ENCODE measurements at regions not wholly inside any gene's neighbourhood (a gene's known extent, or its start where the extent isn't known, plus 50 kb on each side); places are given as distances from the start of the nearest gene placed in this dataset.
A peak's percentile ranks its signal among the peaks of the same experiment; 100 is the strongest.

DNA sequence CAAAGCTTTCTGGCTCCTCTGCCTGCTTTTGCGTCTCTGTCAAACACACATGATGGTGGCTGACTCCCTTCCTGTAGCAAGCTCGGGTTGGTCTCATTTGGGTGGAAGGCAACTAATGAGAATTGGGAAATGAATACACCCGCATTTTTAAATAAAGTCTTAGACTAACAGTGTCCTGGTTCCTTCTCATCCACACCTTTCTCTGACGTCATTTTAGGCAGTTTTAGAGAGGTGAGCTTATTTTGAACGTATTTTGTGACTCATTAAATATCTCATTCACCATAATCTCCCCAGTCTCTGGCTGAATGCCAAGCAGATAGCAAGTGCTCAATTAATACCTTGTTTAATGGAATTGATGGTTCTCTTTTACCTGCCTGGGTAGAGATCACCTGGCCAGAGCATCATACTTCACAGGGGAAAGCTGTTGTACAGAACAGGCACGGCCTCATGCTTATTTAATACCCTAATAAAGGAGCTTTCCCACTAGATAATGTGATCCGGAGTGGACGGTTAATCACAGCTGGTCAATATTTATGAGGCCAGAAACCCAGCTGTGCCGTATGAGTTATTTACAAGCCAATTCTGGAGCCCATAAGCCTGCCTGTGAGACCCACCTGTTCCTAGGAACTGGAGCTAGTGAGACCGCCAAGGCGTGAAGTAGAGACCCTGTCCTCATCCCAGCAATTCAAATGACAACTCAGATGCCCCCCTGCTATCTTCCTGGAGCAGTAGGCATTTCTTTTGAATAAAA is 149.7 kb upstream of the PROK2 start:
- H3K27me3 Mint-ChIP-seq = peaks cover 2% of the 10 kb centered on the region
- H3K4me1 Mint-ChIP-seq = no peaks in the 10 kb centered on the region
- DNase-seq (no peak), ATAC-seq (ENCODE audit: low read depth in 2 of 2) (no peak)
- no peaks in the 10 kb centered on the region for H3K9me3 ChIP-seq (ENCODE audit: control insufficient read depth in 2 of 2, low read length in 2 of 2)
- H3K4me3 Mint-ChIP-seq = no peak overlapping the region
- H3K4me1 ChIP-seq (ENCODE audit: control insufficient read depth, insufficient read depth, low read length, poor library complexity, severe bottlenecking) = no peaks in the 10 kb centered on the region
- H3K27me3 ChIP-seq (ENCODE audit: control insufficient read depth, insufficient read depth, low read length) = peaks cover 3% of the 10 kb centered on the region
- peaks cover 0 to 2% (median 0%) of the 10 kb centered on the region in 7 donors for H3K9me3 Mint-ChIP-seq
- H3K36me3 ChIP-seq (ENCODE audit: control insufficient read depth, insufficient read depth, low read length) = no peaks in the 10 kb centered on the region
- H3K36me3 Mint-ChIP-seq = no peaks in the 10 kb centered on the region
- H3K4me3 ChIP-seq (ENCODE audit: low read depth, low read length) = no peak overlapping the region
- no peak overlapping the region for H3K27ac Mint-ChIP-seq
- no peak overlapping the region for H3K27ac ChIP-seq (ENCODE audit: insufficient read depth, low read length, poor library complexity, severe bottlenecking)

DNA sequence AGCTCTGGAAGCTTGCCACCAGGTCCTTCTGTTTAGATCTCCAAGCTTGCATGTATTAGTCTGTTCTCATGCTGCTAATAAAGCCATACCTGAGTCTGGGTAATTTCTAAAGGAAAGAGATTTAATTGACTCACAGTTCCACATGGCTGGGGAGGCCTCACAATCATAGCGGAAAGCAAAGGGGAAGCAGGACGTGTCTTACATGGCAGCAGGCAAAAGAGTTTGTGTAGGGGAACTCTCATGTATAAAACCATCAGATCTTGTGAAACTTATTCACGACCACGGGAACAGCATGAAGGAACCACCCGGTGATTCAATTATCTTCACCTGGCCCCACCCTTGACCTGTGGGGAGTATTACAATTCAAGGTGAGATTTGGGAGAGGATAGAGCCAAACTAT is 147.0 kb upstream of the PROK2 start:
- no peaks in the 10 kb centered on the region for H3K9me3 Mint-ChIP-seq
- H3K4me3 Mint-ChIP-seq = no peak overlapping the region
- Histone ChIP-seq H3K9me3 (ENCODE audit: control insufficient read depth in 2 of 2, low read length in 2 of 2) (no peaks in the 10 kb centered on the region), H3K36me3 (ENCODE audit: control insufficient read depth, insufficient read depth, low read length) (no peaks in the 10 kb centered on the region), H3K4me1 (ENCODE audit: control insufficient read depth, insufficient read depth, low read length, poor library complexity, severe bottlenecking) (no peaks in the 10 kb centered on the region), H3K4me3 (ENCODE audit: low read depth, low read length) (no peak overlapping the region), H3K27me3 (ENCODE audit: control insufficient read depth, insufficient read depth, low read length) (peaks cover 3% of the 10 kb centered on the region), H3K27ac (ENCODE audit: insufficient read depth, low read length, poor library complexity, severe bottlenecking) (no peak overlapping the region)
- H3K4me1 Mint-ChIP-seq = no peaks in the 10 kb centered on the region
- peaks cover 4% of the 10 kb centered on the region for H3K27me3 Mint-ChIP-seq
- ATAC-seq (ENCODE audit: low read depth in 2 of 2) (no peak), DNase-seq (no peak)
- no peaks in the 10 kb centered on the region for H3K36me3 Mint-ChIP-seq
- peak overlapping the region in 1 of 3 donors; percentile 74 for H3K27ac Mint-ChIP-seq

GRCh38 chr3:71930056-71930991 is 145.4 kb upstream of the PROK2 start:
- ATAC-seq (ENCODE audit: low read depth in 2 of 2) (no peak), DNase-seq (peak in 2 of 3 donors; percentile 1 to 58)
- H3K36me3 ChIP-seq (ENCODE audit: control insufficient read depth, insufficient read depth, low read length) = no peaks in the 10 kb centered on the region
- no peaks in the 10 kb centered on the region for H3K4me1 ChIP-seq (ENCODE audit: control insufficient read depth, insufficient read depth, low read length, poor library complexity, severe bottlenecking)
- Mint-ChIP-seq H3K27me3 (peaks cover 4% of the 10 kb centered on the region), H3K4me1 (no peaks in the 10 kb centered on the region), H3K4me3 (no peak overlapping the region), H3K36me3 (no peaks in the 10 kb centered on the region), H3K27ac (no peak overlapping the region), H3K9me3 (no peaks in the 10 kb centered on the region)
- peaks cover 3% of the 10 kb centered on the region for H3K27me3 ChIP-seq (ENCODE audit: control insufficient read depth, insufficient read depth, low read length)
- no peak overlapping the region for H3K27ac ChIP-seq (ENCODE audit: insufficient read depth, low read length, poor library complexity, severe bottlenecking)
- no peaks in the 10 kb centered on the region for H3K9me3 ChIP-seq (ENCODE audit: control insufficient read depth in 2 of 2, low read length in 2 of 2)
- H3K4me3 ChIP-seq (ENCODE audit: low read depth, low read length) = no peak overlapping the region

GRCh38 chr3:71928212-71928611 is 143.3 kb upstream of the PROK2 start:
- ATAC-seq (ENCODE audit: low read depth in 2 of 2) = no peak
- Histone ChIP-seq H3K36me3 (ENCODE audit: control insufficient read depth, insufficient read depth, low read length) (no peaks in the 10 kb centered on the region), H3K9me3 (ENCODE audit: control insufficient read depth in 2 of 2, low read length in 2 of 2) (no peaks in the 10 kb centered on the region), H3K4me1 (ENCODE audit: control insufficient read depth, insufficient read depth, low read length, poor library complexity, severe bottlenecking) (no peaks in the 10 kb centered on the region), H3K4me3 (ENCODE audit: low read depth, low read length) (no peak overlapping the region), H3K27me3 (ENCODE audit: control insufficient read depth, insufficient read depth, low read length) (peaks cover 3% of the 10 kb centered on the region), H3K27ac (ENCODE audit: insufficient read depth, low read length, poor library complexity, severe bottlenecking) (no peak overlapping the region)
- H3K9me3 Mint-ChIP-seq = no peaks in the 10 kb centered on the region
- no peak for DNase-seq
- no peak overlapping the region for H3K4me3 Mint-ChIP-seq
- H3K4me1 Mint-ChIP-seq = no peaks in the 10 kb centered on the region
- no peaks in the 10 kb centered on the region for H3K36me3 Mint-ChIP-seq
- peaks cover 4% of the 10 kb centered on the region for H3K27me3 Mint-ChIP-seq
- no peak overlapping the region for H3K27ac Mint-ChIP-seq

- DNase-seq = no peak
- no peak overlapping the region for H3K27ac ChIP-seq (ENCODE audit: insufficient read depth, low read length, poor library complexity, severe bottlenecking)
- H3K9me3 ChIP-seq (ENCODE audit: control insufficient read depth in 2 of 2, low read length in 2 of 2) = no peaks in the 10 kb centered on the region
Measured at GRCh38 chr3:71927505-71928066, 142.6 kb upstream of the PROK2 start.

GRCh38 chr3:71926616-71927015 is 141.7 kb upstream of the PROK2 start:
- Mint-ChIP-seq H3K36me3 (no peaks in the 10 kb centered on the region), H3K4me3 (no peak overlapping the region), H3K27ac (no peak overlapping the region), H3K27me3 (peaks cover 5% of the 10 kb centered on the region), H3K9me3 (no peaks in the 10 kb centered on the region), H3K4me1 (no peaks in the 10 kb centered on the region)
- Histone ChIP-seq H3K36me3 (ENCODE audit: control insufficient read depth, insufficient read depth, low read length) (no peaks in the 10 kb centered on the region), H3K9me3 (ENCODE audit: control insufficient read depth in 2 of 2, low read length in 2 of 2) (no peaks in the 10 kb centered on the region), H3K27ac (ENCODE audit: insufficient read depth, low read length, poor library complexity, severe bottlenecking) (no peak overlapping the region), H3K4me1 (ENCODE audit: control insufficient read depth, insufficient read depth, low read length, poor library complexity, severe bottlenecking) (no peaks in the 10 kb centered on the region), H3K4me3 (ENCODE audit: low read depth, low read length) (no peak overlapping the region), H3K27me3 (ENCODE audit: control insufficient read depth, insufficient read depth, low read length) (no peaks in the 10 kb centered on the region)
- ATAC-seq (ENCODE audit: low read depth in 2 of 2) = no peak
- no peak for DNase-seq

More at GRCh38 chr3:71927505-71928066, 142.6 kb upstream of the PROK2 start:
- H3K27me3 ChIP-seq (ENCODE audit: control insufficient read depth, insufficient read depth, low read length) = no peaks in the 10 kb centered on the region
- H3K36me3 ChIP-seq (ENCODE audit: control insufficient read depth, insufficient read depth, low read length) = no peaks in the 10 kb centered on the region
- Mint-ChIP-seq H3K4me1 (no peaks in the 10 kb centered on the region), H3K4me3 (no peak overlapping the region), H3K27ac (no peak overlapping the region), H3K9me3 (no peaks in the 10 kb centered on the region), H3K36me3 (no peaks in the 10 kb centered on the region), H3K27me3 (peaks cover 4% of the 10 kb centered on the region)
- no peaks in the 10 kb centered on the region for H3K4me1 ChIP-seq (ENCODE audit: control insufficient read depth, insufficient read depth, low read length, poor library complexity, severe bottlenecking)
- H3K4me3 ChIP-seq (ENCODE audit: low read depth, low read length) = no peak overlapping the region
- no peak for ATAC-seq (ENCODE audit: low read depth in 2 of 2)

DNA sequence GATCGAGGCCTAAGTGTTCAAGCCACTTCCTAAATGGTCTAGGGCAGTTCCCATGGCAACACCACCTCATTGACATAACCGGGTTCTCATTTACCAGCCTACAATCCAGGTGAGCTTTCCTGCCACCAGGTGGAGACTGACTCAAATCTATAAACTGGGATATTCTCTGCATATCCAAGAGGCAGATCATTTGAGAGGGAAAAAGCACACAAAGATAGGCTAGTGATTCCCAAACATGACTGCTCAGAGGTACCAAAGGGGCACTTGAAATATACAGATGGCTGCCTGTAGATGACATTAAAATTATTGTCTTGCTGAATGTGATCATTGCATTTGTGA is 141.3 kb upstream of the PROK2 start:
- peaks cover 8% of the 10 kb centered on the region for H3K27me3 Mint-ChIP-seq
- peak in 2 of 3 donors; percentile 20 to 66 for DNase-seq
- no peaks in the 10 kb centered on the region for H3K9me3 Mint-ChIP-seq

More for the DNA sequence above, 141.3 kb upstream of the PROK2 start:
- Histone ChIP-seq H3K4me3 (ENCODE audit: low read depth, low read length) (no peak overlapping the region), H3K27me3 (ENCODE audit: control insufficient read depth, insufficient read depth, low read length) (no peaks in the 10 kb centered on the region), H3K9me3 (ENCODE audit: control insufficient read depth in 2 of 2, low read length in 2 of 2) (no peaks in the 10 kb centered on the region), H3K36me3 (ENCODE audit: control insufficient read depth, insufficient read depth, low read length) (no peaks in the 10 kb centered on the region), H3K4me1 (ENCODE audit: control insufficient read depth, insufficient read depth, low read length, poor library complexity, severe bottlenecking) (no peaks in the 10 kb centered on the region), H3K27ac (ENCODE audit: insufficient read depth, low read length, poor library complexity, severe bottlenecking) (no peak overlapping the region)
- Mint-ChIP-seq H3K36me3 (no peaks in the 10 kb centered on the region), H3K4me3 (no peak overlapping the region), H3K27ac (no peak overlapping the region), H3K4me1 (no peaks in the 10 kb centered on the region)
- no peak for ATAC-seq (ENCODE audit: low read depth in 2 of 2)
